ENCODE measurements at regions not wholly inside any gene's neighbourhood (a gene's known extent, or its start where the extent isn't known, plus 50 kb on each side); places are given as distances from the start of the nearest gene placed in this dataset.

- Histone ChIP-seq H3K4me2 (ENCODE audit: low read length) (no peak overlapping the region), H2AFZ (ENCODE audit: low read length) (no peak overlapping the region), H3K36me3 (ENCODE audit: insufficient read depth, low read length) (no peaks in the 10 kb centered on the region), H3K9me3 (ENCODE audit: low read length) (no peaks in the 10 kb centered on the region), H3F3A (ENCODE audit: insufficient read depth, low read length) (no peaks in the 10 kb centered on the region), H4K20me1 (ENCODE audit: insufficient read depth, low read length) (no peaks in the 10 kb centered on the region), H3K79me2 (ENCODE audit: insufficient read depth, low read length) (no peaks in the 10 kb centered on the region), H3K4me3 (ENCODE audit: low read depth, low read length, poor library complexity, severe bottlenecking) (no peak overlapping the region), H3K27ac (ENCODE audit: low read depth, low read length, poor library complexity, severe bottlenecking) (no peak overlapping the region), H3K9ac (ENCODE audit: low read length) (no peak overlapping the region), H3K4me1 (ENCODE audit: insufficient read depth, low read length, severe bottlenecking) (no peaks in the 10 kb centered on the region), H3K9me2 (ENCODE audit: low read depth, low read length) (no peaks in the 10 kb centered on the region), H3K27me3 (ENCODE audit: insufficient read depth, low read length) (no peaks in the 10 kb centered on the region)
- TF ChIP-seq EZH2 (IDR thresholded peaks at IDR 0.05; ENCODE audit: borderline replicate concordance, low read length) (no peak), CTCF (IDR thresholded peaks at IDR 0.05; ENCODE audit: low read length) (no peak)
These were observed 91.1 kb upstream of the ARID2 start for GRCh38 chr12:45638386-45638785.

DNA sequence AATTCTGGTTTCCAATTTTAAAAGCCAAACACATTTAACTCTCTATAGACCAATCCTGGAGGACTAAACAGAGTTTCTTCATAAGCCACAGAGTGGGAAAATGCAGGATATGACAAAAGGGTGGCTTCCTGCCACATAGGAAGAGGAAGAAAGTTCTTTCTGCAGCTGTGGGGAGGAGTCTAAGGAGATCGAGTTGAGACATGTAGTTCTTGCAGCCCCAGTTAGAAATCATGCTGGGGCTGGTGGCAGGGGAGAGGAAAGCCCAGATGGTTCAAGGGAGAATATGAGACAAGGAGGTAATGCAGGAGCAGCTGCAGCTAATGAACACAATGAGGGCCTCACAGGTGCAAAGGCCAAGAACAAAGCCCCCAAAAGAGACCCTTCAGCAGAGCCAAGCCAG lies 85.0 kb upstream of the ARID2 start:
- H3K9me2 ChIP-seq (ENCODE audit: low read depth, low read length) = no peaks in the 10 kb centered on the region
- H3K27ac ChIP-seq (ENCODE audit: low read depth, low read length, poor library complexity, severe bottlenecking) = no peak overlapping the region
- no peaks in the 10 kb centered on the region for H3F3A ChIP-seq (ENCODE audit: insufficient read depth, low read length)
- no peak overlapping the region for H2AFZ ChIP-seq (ENCODE audit: low read length)
- H3K4me2 ChIP-seq (ENCODE audit: low read length) = no peak overlapping the region
- H3K4me1 ChIP-seq (ENCODE audit: insufficient read depth, low read length, severe bottlenecking) = no peaks in the 10 kb centered on the region
- H3K4me3 ChIP-seq (ENCODE audit: low read depth, low read length, poor library complexity, severe bottlenecking) = no peak overlapping the region
- H4K20me1 ChIP-seq (ENCODE audit: insufficient read depth, low read length) = no peaks in the 10 kb centered on the region
- H3K27me3 ChIP-seq (ENCODE audit: insufficient read depth, low read length) = no peaks in the 10 kb centered on the region
- no peak for TF ChIP-seq EZH2 (IDR thresholded peaks at IDR 0.05; ENCODE audit: borderline replicate concordance, low read length)
- no peak for TF ChIP-seq CTCF (IDR thresholded peaks at IDR 0.05; ENCODE audit: low read length)
- no peaks in the 10 kb centered on the region for H3K36me3 ChIP-seq (ENCODE audit: insufficient read depth, low read length)
- no peak overlapping the region for H3K9ac ChIP-seq (ENCODE audit: low read length)
- no peaks in the 10 kb centered on the region for H3K79me2 ChIP-seq (ENCODE audit: insufficient read depth, low read length)
- no peaks in the 10 kb centered on the region for H3K9me3 ChIP-seq (ENCODE audit: low read length)

GRCh38 chr12:45646851-45647581 lies 82.5 kb upstream of the ARID2 start:
- no peaks in the 10 kb centered on the region for H3F3A ChIP-seq (ENCODE audit: insufficient read depth, low read length)
- TF ChIP-seq CTCF (IDR thresholded peaks at IDR 0.05; ENCODE audit: low read length) = no peak
- TF ChIP-seq EZH2 (IDR thresholded peaks at IDR 0.05; ENCODE audit: borderline replicate concordance, low read length) = no peak
- H3K27ac ChIP-seq (ENCODE audit: low read depth, low read length, poor library complexity, severe bottlenecking) = no peak overlapping the region
- H3K27me3 ChIP-seq (ENCODE audit: insufficient read depth, low read length) = no peaks in the 10 kb centered on the region
- no peak overlapping the region for H3K9ac ChIP-seq (ENCODE audit: low read length)
- H2AFZ ChIP-seq (ENCODE audit: low read length) = no peak overlapping the region
- no peaks in the 10 kb centered on the region for H3K4me1 ChIP-seq (ENCODE audit: insufficient read depth, low read length, severe bottlenecking)
- no peaks in the 10 kb centered on the region for H3K79me2 ChIP-seq (ENCODE audit: insufficient read depth, low read length)
- H4K20me1 ChIP-seq (ENCODE audit: insufficient read depth, low read length) = no peaks in the 10 kb centered on the region
- no peak overlapping the region for H3K4me2 ChIP-seq (ENCODE audit: low read length)
- H3K9me2 ChIP-seq (ENCODE audit: low read depth, low read length) = no peaks in the 10 kb centered on the region
- H3K9me3 ChIP-seq (ENCODE audit: low read length) = no peaks in the 10 kb centered on the region
- H3K36me3 ChIP-seq (ENCODE audit: insufficient read depth, low read length) = no peaks in the 10 kb centered on the region
- no peak overlapping the region for H3K4me3 ChIP-seq (ENCODE audit: low read depth, low read length, poor library complexity, severe bottlenecking)
